Activated CD8-positive, alpha-beta memory T cell treated with anti-CD3 and anti-CD28 coated beads for 36 hours (primary cell): ENCODE measurements at regions not wholly inside any gene's neighbourhood (a gene's known extent, or its start where the extent isn't known, plus 50 kb on each side); places are given as distances from the start of the nearest gene placed in this dataset.

Source experiments
- CTCF ChIA-PET: fragments of 350-600 bp; sonication (Branson Sonifier 250); formaldehyde crosslinking; loops from one replicate; lab custom pipeline; 2021; ENCODE audit warnings: antibody characterized with exemption; lab: Charles Lee
- POLR2A ChIA-PET: fragments of 350-600 bp; sonication (Branson Sonifier 250); formaldehyde crosslinking; loops from one replicate; lab custom pipeline; 2021; ENCODE audit warnings: antibody characterized with exemption; lab: Charles Lee

DNA sequence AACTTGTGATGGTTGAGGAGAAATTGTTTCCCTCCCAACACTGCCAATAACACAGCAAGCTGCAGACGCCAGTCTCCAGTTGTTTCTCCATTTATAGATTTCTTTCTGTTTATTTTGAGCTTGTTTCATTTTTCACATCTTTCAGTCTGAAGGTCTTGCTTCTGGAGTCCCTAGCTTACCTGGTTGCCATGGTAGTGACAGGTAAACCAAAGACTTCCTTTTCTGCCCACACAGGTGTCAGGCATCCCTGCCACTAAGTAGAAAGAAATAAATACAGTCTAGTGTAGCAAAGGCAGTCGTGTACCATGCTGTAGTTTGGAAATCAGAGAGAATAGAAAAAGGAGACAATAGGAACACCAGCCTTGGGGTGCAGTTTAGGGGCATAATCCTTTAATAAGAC is 82.8 kb downstream of the MARCHF4 start:
- POLR2A ChIA-PET: no interaction called here
- CTCF ChIA-PET: no interaction called here

DNA sequence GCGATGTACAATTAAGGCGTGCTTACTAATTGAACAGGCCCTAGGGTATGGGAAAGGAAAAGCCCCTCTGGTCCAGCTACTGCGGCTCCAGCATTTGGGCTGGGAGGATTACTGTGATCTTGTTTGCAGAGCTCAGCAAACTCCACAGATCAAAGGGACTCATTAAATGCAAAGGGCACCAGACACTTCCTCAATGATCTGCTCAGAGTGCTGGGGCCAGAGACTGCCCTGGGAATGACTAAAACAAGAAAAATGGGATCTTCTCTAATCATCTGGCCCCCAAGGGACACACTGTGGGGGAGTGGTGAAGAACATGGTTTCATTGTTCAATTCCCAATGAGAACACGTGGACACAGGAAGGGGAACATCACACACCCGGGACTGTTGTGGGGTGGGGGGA is 85.0 kb downstream of the MARCHF4 start:
- POLR2A ChIA-PET: no interaction called here

DNA sequence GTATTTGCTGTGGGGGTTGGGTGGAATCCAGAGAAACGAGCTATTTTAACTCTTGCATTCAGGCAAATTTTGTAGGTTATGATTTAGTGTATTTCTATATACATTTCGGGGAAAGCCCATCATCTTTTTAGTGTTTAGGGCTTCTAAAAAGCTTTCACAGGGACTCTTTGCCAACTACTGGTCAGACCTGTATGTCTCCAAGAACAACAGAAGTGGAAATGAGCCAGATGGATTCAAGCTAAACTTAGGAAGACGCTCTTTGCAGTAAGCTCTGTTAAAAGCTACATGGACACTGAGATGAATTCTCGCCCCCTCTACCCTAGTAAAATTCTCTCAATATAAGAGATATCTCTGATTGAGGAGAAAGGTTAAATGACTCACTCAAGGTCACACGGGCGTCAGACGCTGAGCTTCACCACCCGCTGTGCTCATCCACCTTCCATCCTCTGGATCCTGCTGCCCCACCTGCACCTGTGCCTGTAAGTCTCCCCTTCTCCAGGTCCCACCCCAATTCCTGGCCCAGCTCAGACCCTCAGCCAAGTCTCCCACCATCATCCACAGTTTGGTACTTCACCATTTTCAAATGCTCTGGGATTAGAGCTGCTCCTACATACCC is 85.6 kb downstream of the MARCHF4 start:
- ChIA-PET CTCF (interaction anchor here (0.6 kb wide), 1 partner anchor 43 kb away, joined by 3 read pairs; no protein-coding TSS in a partner anchor), POLR2A (no interaction called here)

More for the DNA sequence above, 85.0 kb downstream of the MARCHF4 start:
- CTCF ChIA-PET: interaction anchor here (0.6 kb wide), 1 partner anchor 863 kb away, joined by 3 read pairs; no protein-coding TSS in a partner anchor

DNA sequence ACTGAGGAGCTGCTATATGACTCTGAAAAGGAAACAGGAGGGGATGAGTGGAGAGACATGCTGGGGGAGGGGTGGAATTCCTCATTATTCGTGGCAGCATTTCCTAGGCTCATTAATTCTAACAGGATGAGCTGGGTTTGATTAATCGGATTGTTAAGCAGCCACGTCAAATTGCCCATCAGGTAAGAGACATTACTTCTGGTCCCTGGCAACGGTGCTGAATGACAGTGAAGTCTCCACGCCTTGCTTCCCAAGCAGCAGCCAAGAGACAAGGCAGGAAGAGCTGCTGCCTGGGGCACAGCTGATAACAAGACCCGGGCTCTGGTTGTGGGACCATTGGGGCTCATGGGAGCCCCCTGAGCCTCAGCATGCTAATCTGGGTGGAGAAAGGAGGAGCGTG is 86.6 kb downstream of the MARCHF4 start:
- ChIA-PET CTCF (no interaction called here), POLR2A (no interaction called here)

DNA sequence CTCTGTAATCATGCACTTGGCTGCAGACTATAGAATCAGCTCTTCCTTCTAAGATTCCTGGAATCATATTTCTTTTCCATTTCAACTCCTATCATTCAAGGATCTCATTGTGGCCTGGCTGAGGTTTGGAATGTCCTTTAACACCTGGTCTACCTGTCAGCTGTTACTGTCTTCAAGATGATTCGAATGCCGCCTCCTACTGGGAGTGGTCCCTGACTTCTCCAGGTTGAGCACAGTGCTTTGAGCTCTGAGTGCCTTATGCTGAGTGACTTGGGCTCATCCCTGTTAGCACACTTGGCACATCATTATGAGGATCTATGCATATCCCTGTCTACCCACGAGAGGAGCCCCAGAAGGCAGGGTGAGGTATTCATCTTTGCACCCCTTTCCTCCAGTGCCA is 87.6 kb downstream of the MARCHF4 start:
- ChIA-PET CTCF (no interaction called here), POLR2A (no interaction called here)

DNA sequence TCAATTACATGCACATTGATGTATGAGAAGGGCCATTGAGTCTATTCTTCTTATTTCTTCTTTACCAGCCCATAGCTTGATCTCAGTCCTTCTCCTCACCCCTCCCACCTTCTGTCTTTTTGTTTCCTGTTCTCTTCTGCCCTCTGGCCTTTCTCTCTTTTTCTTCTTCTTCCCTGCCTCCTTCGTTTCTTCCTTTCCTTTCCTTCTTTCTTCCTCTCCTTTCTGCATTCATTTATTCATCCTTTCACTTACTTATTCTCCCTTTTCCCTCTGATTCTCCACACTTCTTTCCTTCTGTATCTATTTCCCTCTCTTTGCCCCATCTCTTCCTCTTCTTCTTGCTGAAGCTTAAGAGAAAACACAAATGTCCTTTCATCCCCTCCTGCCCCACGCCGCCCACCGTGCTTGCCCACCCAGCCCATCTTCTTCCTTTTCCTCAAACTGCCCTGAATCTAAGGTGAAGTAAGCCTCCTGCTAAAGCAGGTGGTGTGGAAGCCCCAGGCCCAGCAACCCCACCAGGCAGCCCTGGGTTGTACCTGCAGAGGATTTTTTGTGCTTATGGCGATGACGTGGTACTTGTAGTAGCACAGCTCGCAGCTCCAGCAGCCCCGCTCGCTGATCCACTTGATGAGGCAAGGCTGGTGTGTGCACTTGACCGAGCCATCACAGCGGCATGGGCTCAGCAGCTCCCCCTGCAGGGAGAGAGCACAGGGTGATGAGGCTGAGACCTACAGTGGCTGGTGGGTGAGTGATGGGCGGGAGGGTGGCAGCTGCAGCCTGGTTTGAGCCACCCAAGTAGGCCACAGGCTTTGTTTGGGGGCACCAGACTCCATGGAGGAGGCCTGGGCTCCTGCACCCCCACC is 89.0 kb downstream of the MARCHF4 start:
- ChIA-PET POLR2A (no interaction called here), CTCF (no interaction called here)

DNA sequence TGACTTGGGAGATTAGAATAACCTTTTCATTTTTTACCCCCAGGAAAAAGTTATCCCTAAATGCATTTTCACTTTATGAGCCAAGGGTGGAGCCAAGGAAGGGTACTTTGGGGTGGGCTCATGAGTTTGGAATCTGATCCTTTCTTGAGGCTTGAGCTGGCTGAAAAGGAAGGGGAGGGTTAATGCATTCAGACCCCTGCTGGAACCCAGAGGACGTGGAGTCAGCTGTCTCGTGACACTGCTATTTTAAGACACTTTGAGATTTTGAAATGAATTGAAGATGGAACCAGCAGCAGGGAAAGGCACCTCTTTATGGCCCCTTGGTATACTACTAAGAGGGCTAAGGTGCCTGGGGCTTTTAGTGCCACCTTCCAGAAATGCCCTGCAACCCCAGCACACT is 90.4 kb downstream of the MARCHF4 start:
- POLR2A ChIA-PET: no interaction called here
- CTCF ChIA-PET: no interaction called here

DNA sequence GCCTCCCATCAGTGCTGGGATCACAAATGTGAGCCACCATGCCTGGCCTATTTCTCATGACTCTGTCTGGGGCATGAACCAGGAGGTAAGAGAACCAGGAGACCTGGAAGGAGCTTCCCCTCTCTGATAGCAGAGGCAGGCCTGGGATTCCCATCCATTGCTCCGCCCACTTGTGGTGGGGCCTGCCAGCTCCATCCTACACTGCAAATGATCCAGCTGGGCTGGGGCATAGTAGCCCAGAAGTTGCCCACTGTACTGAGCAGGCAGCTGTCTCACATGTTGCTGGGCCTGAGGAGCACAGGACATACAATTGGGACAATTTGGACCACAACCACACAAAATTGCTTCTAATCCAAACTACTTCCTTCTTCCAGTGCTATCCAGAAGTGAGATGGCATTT is 91.0 kb downstream of the MARCHF4 start:
- CTCF ChIA-PET: no interaction called here
- POLR2A ChIA-PET: interaction anchor here (0.6 kb wide), 1 partner anchor 226 kb away, joined by 7 read pairs; no protein-coding TSS in a partner anchor

DNA sequence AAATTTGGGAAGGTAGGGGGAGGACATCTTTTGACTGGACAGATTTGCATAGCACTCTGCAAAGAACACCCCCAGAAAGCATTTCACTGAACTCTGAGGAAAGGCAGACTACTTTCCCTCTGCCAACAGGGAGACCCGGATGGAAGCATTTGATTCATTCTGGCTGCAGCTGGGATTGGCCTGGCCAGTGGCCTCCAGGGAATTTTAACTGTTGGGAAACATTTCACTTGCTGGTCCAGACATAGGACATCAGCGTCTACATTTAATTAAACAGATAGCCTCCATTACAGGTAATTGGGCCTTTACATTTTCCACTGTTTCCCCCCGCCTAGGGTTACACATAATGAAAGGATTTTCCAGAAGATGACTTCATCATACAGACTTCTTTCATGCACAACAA is 92.8 kb downstream of the MARCHF4 start:
- CTCF ChIA-PET: no interaction called here

DNA sequence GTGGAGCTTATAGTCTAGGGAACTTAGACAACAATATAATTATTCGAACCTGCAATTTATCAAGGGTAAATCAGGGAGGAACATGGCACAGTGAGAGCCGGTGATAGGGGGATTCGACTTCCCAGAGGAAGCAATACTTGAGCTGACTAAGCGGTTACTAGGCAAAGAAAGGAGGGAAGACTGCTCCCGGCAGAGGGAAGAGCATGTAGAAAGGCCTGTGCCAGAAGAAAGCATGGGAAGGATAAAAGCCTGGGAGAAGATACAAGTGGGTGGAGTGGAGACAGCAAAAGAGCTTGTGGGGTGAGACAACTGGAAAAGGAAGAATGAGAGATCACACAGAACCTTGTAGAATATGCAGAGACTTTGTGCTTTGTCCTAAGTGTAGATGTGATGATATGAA is 93.3 kb downstream of the MARCHF4 start:
- ChIA-PET CTCF (interaction anchor here (0.6 kb wide), 1 partner anchor 85 kb away, joined by 3 read pairs; no protein-coding TSS in a partner anchor), POLR2A (no interaction called here)

More for the DNA sequence above, 92.8 kb downstream of the MARCHF4 start:
- POLR2A ChIA-PET: no interaction called here

DNA sequence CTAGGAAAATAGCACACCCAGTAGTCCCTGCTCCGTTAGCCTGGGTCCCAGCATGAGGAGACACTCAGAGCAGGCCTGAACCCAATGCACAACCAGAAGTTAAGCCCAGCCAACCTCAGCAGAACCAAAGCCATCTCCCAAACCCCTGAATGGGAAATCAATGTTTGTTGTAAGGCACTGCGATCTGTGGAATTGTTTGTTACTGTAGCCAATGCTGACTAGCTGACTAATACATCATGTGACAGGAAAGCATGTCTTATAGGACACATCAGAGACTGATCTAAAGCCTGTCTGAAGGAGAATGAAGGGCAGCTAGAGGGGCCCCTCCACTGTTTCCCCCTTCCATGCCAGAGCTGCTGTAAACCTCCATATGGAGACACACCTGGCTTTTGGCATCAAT is 96.4 kb downstream of the MARCHF4 start:
- ChIA-PET CTCF (no interaction called here), POLR2A (no interaction called here)

DNA sequence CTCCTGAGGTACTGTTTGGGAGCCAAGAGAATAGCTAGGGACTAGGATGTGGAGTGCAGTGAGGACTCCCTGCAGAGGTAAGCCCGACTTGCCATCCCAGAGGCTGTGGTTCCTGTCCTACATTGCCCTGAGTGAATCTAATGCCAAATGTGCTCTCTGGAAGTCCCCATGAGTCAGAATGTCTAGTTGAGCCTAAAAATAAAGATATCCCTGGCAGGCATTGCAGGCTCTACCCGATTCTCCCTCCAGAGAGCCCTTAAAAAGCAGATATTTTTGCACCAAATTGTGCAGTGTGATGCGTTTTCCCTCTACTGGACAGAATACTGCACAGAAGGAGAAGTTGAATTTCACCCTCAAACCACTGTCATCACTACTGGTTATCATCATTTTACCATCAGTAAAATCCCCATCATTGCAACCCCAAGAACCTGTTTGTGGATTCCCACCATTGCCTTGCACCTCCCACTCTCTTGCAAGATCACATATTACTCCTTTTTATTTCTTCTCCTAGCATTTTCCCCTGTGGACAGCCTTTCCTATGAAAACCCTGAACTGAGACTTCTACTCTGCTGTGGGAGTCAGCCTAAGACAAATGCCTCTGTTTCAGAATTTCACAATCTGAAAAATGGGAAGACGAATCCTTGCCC is 98.0 kb downstream of the MARCHF4 start:
- CTCF ChIA-PET: no interaction called here
- POLR2A ChIA-PET: no interaction called here

DNA sequence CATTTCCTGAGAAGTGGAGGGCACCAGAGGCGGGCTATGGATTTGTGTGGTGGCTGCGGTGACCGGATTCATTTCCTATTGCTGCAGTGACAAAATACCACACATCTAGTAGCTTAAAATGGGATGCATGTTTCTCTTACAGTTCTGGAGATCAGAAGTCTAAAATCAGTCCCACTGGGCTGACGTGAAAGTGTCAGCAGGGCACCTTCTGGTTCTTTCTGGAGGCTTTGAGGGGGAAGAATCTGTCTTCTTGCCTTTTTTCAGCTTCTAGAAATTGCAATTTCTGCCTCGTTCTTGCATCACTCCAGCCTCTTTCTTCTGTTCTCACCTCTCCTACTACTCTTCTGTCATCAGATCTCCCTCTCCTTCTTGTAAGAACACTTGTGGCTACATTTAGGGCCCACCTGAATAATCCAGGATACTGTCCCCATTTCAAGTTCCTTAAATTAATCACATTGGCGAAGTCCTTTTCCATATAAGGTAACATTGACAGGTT is 111.2 kb downstream of the MARCHF4 start:
- CTCF ChIA-PET: no interaction called here
- POLR2A ChIA-PET: no interaction called here

DNA sequence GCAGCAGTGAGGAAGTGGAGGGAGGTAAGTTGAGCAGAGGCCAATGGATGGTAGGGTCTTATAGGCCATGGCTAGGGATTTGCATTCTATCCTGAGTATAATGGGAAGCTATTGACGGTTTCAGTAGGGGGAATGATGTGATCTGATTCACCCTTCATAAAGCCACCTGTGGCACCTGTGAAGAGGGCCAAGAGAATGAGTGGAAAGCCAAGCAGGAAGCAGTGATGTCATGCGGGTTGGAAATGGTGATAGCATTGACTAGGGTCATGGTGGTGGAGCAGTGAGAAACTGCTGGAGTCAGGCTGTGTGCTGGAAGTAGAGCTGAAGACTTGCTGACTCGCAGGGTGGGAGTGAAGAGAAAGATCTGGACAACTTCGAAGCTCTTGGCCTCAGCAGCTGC is 111.7 kb downstream of the MARCHF4 start:
- ChIA-PET POLR2A (no interaction called here), CTCF (no interaction called here)

DNA sequence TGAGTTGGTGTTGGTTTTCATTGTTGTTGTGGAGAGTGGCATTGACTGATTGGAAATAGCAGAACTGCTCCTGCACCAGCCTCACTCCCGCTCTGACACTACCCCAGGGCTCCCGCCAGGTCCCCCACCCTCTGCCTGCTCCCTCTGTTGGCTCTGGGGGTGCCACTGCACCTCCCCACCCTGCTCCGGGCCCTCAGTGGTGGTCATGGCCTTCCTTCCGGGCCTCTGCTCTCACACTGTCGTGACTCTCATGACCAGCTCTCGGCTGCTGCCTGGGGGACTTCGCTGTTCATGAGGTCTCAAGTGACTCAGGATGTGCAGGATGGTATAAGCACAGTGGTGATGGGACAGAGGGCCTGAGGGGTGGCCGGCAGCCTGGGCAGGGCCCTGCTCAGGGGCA is 113.2 kb downstream of the MARCHF4 start:
- ChIA-PET POLR2A (no interaction called here), CTCF (no interaction called here)

DNA sequence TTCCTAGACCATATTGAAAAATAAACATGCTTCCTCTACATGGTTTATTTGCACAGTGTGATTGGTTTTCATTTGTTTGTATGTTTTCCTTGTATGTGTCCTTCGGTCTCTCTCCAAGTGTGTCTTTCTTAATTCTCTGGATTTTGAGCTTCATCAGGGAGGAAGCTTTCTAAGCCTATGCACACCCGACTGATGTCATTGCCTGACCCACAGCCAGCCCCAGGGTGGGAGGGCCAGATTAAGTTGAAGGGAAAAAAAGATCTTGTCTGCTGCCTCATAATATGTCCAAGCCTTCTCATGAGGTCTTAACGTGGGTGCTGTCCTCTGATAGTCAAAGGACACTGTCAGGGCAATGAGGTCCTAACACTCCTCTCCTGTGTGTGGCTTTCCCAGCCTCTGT is 115.2 kb downstream of the MARCHF4 start:
- POLR2A ChIA-PET: no interaction called here

More for the DNA sequence above, 115.2 kb downstream of the MARCHF4 start:
- CTCF ChIA-PET: no interaction called here
